IMR-90 (cell line): ENCODE measurements at regions not wholly inside any gene's neighbourhood (a gene's known extent, or its start where the extent isn't known, plus 50 kb on each side); places are given as distances from the start of the nearest gene placed in this dataset.

Experiments
- ATAC-seq: fragments of 200-7000 bp; cut with Tn5 transposase; 2 replicates; pipeline ENCODE4 v1.9.1; 2020; ENCODE audit warnings: low read depth, mild to moderate bottlenecking, moderate library complexity
- BruUV-seq: library from RNA; stranded (reverse); fragments of 400-500 nt; replicated peaks from 2 replicates; lab custom pipeline; 2021; lab: Mats Ljungman, UMichigan
- CTCF ChIA-PET: fragments of 300-600 bp; formaldehyde crosslinking; extraction: SDS; loops from one replicate; lab custom pipeline; 2021; ENCODE audit warnings: antibody characterized with exemption; lab: Yijun Ruan, JAX
- POLR2A ChIA-PET: fragments of 300-600 bp; sonication (Branson Sonifier 250); formaldehyde crosslinking; loops from one replicate; lab custom pipeline; 2022; ENCODE audit warnings: antibody characterized with exemption; ENCODE audit not compliant: unreplicated experiment; lab: Charles Lee
- DNase-seq: peaks from one replicate; pipeline ENCODE4 v3.0.0; 2013
- H2AFZ ChIP-seq: replicated peaks from 2 replicates; pipeline ENCODE3; 2013; ENCODE audit warnings: low read length, mild to moderate bottlenecking; ENCODE audit not compliant: poor library complexity
- H2AK5ac ChIP-seq: 2 replicates; pipeline ENCODE4 v1.6.1; 2013; ENCODE audit warnings: low read depth, low read length, inconsistent platforms
- H2AK9ac ChIP-seq: replicated peaks from 2 replicates; pipeline ENCODE3; 2013; ENCODE audit warnings: mild to moderate bottlenecking, low read depth, low read length, moderate library complexity; ENCODE audit not compliant: poor library complexity
- H2BK120ac ChIP-seq: 2 replicates; pipeline ENCODE4 v1.6.1; 2013; ENCODE audit warnings: low read depth, low read length, inconsistent platforms
- H2BK15ac ChIP-seq: 3 replicates; pipeline ENCODE4 v1.6.1; 2013; ENCODE audit warnings: low read depth, low read length, inconsistent platforms
- H2BK20ac ChIP-seq: 2 replicates; pipeline ENCODE4 v1.6.1; 2013; ENCODE audit warnings: low read depth, mild to moderate bottlenecking, inconsistent platforms, low read length, moderate library complexity
- H2BK5ac ChIP-seq: 2 replicates; pipeline ENCODE4 v1.6.1; 2013; ENCODE audit warnings: mild to moderate bottlenecking, low read depth, low read length, inconsistent platforms; ENCODE audit not compliant: poor library complexity, severe bottlenecking
- H3K14ac ChIP-seq: replicated peaks from 2 replicates; pipeline ENCODE4 v1.6.1; 2013; ENCODE audit warnings: low read depth, low read length, inconsistent platforms
- H3K18ac ChIP-seq: 2 replicates; pipeline ENCODE4 v1.6.1; 2013; ENCODE audit warnings: low read depth, low read length, control low read depth
- H3K23ac ChIP-seq: 2 replicates; pipeline ENCODE4 v1.6.1; 2013; ENCODE audit warnings: low read depth, low read length, inconsistent platforms
- H3K27ac ChIP-seq: 2 replicates; pipeline ENCODE4 v1.5.1; 2013; ENCODE audit warnings: mild to moderate bottlenecking, control low read depth, low read length; ENCODE audit not compliant: insufficient read depth
- H3K27me3 ChIP-seq: 2 replicates; pipeline ENCODE4 v1.6.1; 2013; ENCODE audit warnings: low read length; ENCODE audit not compliant: control insufficient read depth, insufficient read depth
- H3K36me3 ChIP-seq: 2 replicates; pipeline ENCODE4 v1.6.1; 2013; ENCODE audit warnings: low read length, mixed read lengths; ENCODE audit not compliant: control insufficient read depth, insufficient read depth
- H3K4ac ChIP-seq: 2 replicates; pipeline ENCODE4 v1.6.1; 2013; ENCODE audit warnings: low read depth, low read length, inconsistent platforms
- H3K4me1 ChIP-seq: 2 replicates; pipeline ENCODE4 v1.6.1; 2013; ENCODE audit warnings: low read length, mixed read lengths; ENCODE audit not compliant: control insufficient read depth, insufficient read depth
- H3K4me2 ChIP-seq: 2 replicates; pipeline ENCODE4 v1.6.1; 2013; ENCODE audit warnings: low read depth, mild to moderate bottlenecking, control low read depth, low read length, moderate library complexity
- H3K4me3 ChIP-seq: 2 replicates; pipeline ENCODE4 v1.5.1; 2013; ENCODE audit warnings: low read depth, mild to moderate bottlenecking, control low read depth, low read length, moderate library complexity; ENCODE audit not compliant: insufficient read depth
- H3K56ac ChIP-seq: 2 replicates; pipeline ENCODE4 v1.6.1; 2013; ENCODE audit warnings: low read length, inconsistent platforms; ENCODE audit not compliant: insufficient read depth; ENCODE audit errors: extremely low read depth
- H3K79me1 ChIP-seq, 2 experiments: 2 replicates each; pipeline ENCODE4 v1.6.1; 2013; ENCODE audit warnings: low read length in 2 of 2, inconsistent platforms in 1 of 2, low read depth in 1 of 2
- H3K9ac ChIP-seq: 2 replicates; pipeline ENCODE4 v1.6.1; 2013; ENCODE audit warnings: low read depth, low read length, control low read depth
- H3K9me1 ChIP-seq: 2 replicates; pipeline ENCODE4 v1.6.1; 2013; ENCODE audit warnings: low read length, inconsistent platforms; ENCODE audit not compliant: insufficient read depth
- H3K9me3 ChIP-seq: 2 replicates; pipeline ENCODE4 v1.6.1; 2013; ENCODE audit warnings: low read length; ENCODE audit not compliant: control insufficient read depth, insufficient read depth
- H4K20me1 ChIP-seq: 2 replicates; pipeline ENCODE4 v1.6.1; 2013; ENCODE audit warnings: low read length, inconsistent platforms; ENCODE audit not compliant: insufficient read depth
- H4K5ac ChIP-seq: 2 replicates; pipeline ENCODE4 v1.6.1; 2013; ENCODE audit warnings: mild to moderate bottlenecking, low read depth, low read length, control low read depth
- H4K8ac ChIP-seq, 2 experiments: 2 replicates each; pipeline ENCODE4 v1.6.1; 2013; ENCODE audit warnings: low read depth in 2 of 2, low read length in 2 of 2, control low read depth in 1 of 2, inconsistent platforms in 1 of 2
- H4K91ac ChIP-seq: 2 replicates; pipeline ENCODE4 v1.6.1; 2013; ENCODE audit warnings: low read depth, low read length, inconsistent platforms; ENCODE audit not compliant: insufficient read depth
- RAD21 ChIP-seq: IDR thresholded peaks from 2 replicates; pipeline ENCODE4 v1.6.1; 2012; ENCODE audit warnings: low read length, improper control_type of control experiment
- WGBS, 2 experiments: methylation state at CpG; one replicate each; pipeline versions ENCODE4 v1.1.5 to v1.1.7; 2013; ENCODE audit warnings: missing lambda C conversion rate in 2 of 2; ENCODE audit not compliant: insufficient read length in 1 of 2; ENCODE audit errors: extremely low coverage in 2 of 2; 5-methylcytosine and 5-hydroxymethylcytosine counted together
- dilution Hi-C: fragments of 300-500 bp; cut with HindIII; formaldehyde crosslinking; loops from one replicate; pipeline ENCODE4 v1.14.3; 2018; ENCODE audit warnings: low sequenced_read_pairs; ENCODE audit not compliant: unreplicated experiment
- in situ Hi-C: fragments of 300-500 bp; cut with MboI; formaldehyde crosslinking; loops from 3 replicates; pipeline ENCODE4 v1.14.3; 2019; ENCODE audit warnings: low sequenced_read_pairs, inconsistent platforms, mixed read lengths
- intact Hi-C: fragments of 100-400 bp; cut with micrococcal nuclease; formaldehyde crosslinking; loops from 2 replicates; pipeline ENCODE4 v1.10.0; 2022

- Histone ChIP-seq H3K4me2 (no peak overlapping the region), H4K20me1 (no peaks in the 10 kb centered on the region), H3K18ac (no peak overlapping the region), H2AK5ac (no peak overlapping the region), H3K23ac (no peak overlapping the region), H4K91ac (no peak overlapping the region), H2BK15ac (no peak overlapping the region), H3K56ac (no peak overlapping the region), H4K5ac (no peak overlapping the region), H3K9ac (no peak overlapping the region), H2AFZ (no peak overlapping the region), H2BK5ac (peak overlapping the region; percentile 58), H3K4ac (no peak overlapping the region), H2AK9ac (no peak overlapping the region), H3K36me3 (no peaks in the 10 kb centered on the region), H3K27ac (no peak overlapping the region), H2BK20ac (no peak overlapping the region), H3K79me1 (no peaks in the 10 kb centered on the region), H3K4me3 (no peak overlapping the region), H3K4me1 (no peaks in the 10 kb centered on the region), H3K9me1 (no peaks in the 10 kb centered on the region), H3K27me3 (no peaks in the 10 kb centered on the region), H4K8ac (no peak overlapping the region), H2BK120ac (no peak overlapping the region), H3K9me3 (peaks cover 45% of the 10 kb centered on the region), H3K14ac (no peak overlapping the region)
- in situ Hi-C loops = loop anchor here (25.0 kb wide), 1 partner anchor 160 kb away; no protein-coding TSS in a partner anchor
- DNase-seq (no peak), ATAC-seq (no peak)
- no TSS peak for BruUV-seq
- CTCF ChIA-PET = no interaction called here
- TF ChIP-seq RAD21 = no peak
- intact Hi-C loops = no loop called here
- dilution Hi-C loops = no loop called here
- POLR2A ChIA-PET = no interaction called here
- WGBS, 2 experiments = 5% methylated on average over 47 of the region's 67 CpGs; no CpG with 5 or more reads in 1 of the 2 experiments
Observed at GRCh38 chr17:73952480-73953205, 250.8 kb upstream of the RPL38 start.
